Sigmoid colon (tissue), 6 donors: ENCODE measurements at regions not wholly inside any gene's neighbourhood (a gene's known extent, or its start where the extent isn't known, plus 50 kb on each side); places are given as distances from the start of the nearest gene placed in this dataset.

Experiments
- DNase-seq: peaks from one replicate; pipeline ENCODE4 v3.0.0-alpha.2; 2019
- H3K27ac ChIP-seq, 4 donors: fragments of 200-600 bp; sonication (generic); one replicate each; pipeline ENCODE4 v1.5.1; 2016 to 2019; ENCODE audit warnings: mild to moderate bottlenecking in 1 of 4
- H3K27me3 ChIP-seq, 3 donors: fragments of 200-600 bp; sonication (generic); one replicate each; pipeline ENCODE4 v1.5.1; 2019; ENCODE audit warnings: mild to moderate bottlenecking in 1 of 3
- H3K36me3 ChIP-seq, 4 donors: fragments of 200-600 bp; sonication (generic); one replicate each; pipeline ENCODE4 v1.5.1; 2016 to 2019
- H3K4me1 ChIP-seq, 4 donors: fragments of 200-600 bp; sonication (generic); one replicate each; pipeline ENCODE4 v1.5.1; 2017 to 2019
- H3K4me3 ChIP-seq, 4 donors: fragments of 200-600 bp; sonication (generic); one replicate each; pipeline ENCODE4 v1.5.1; 2017 to 2019; ENCODE audit warnings: mild to moderate bottlenecking in 2 of 4, moderate library complexity in 1 of 4
- H3K9me3 ChIP-seq, 4 donors: fragments of 200-600 bp in 3 of 4; sonication (generic) in 3 of 4; one replicate each; pipeline versions ENCODE4 v1.5.1 to v1.6.1; 2013 to 2019
- EP300 ChIP-seq, 4 donors: sonication (generic); formaldehyde crosslinking; IDR thresholded peaks; one replicate each; pipeline ENCODE4 v1.6.1; 2017; ENCODE audit warnings: antibody characterized with exemption in 4 of 4
- POLR2A ChIP-seq, 2 donors: fragments of 450-650 bp; IDR thresholded peaks; one replicate each; pipeline ENCODE4 v1.6.1; 2016; ENCODE audit warnings: antibody characterized with exemption in 2 of 2, mild to moderate bottlenecking in 2 of 2, moderate library complexity in 2 of 2
- POLR2AphosphoS5 ChIP-seq, 4 donors: sonication (generic); formaldehyde crosslinking; IDR thresholded peaks; one replicate each; pipeline ENCODE4 v1.6.1; 2017; ENCODE audit warnings: antibody characterized with exemption in 4 of 4
- WGBS, 2 donors: extraction: QIAGEN DNeasy Blood & Tissue Kit; methylation state at CpG; one replicate each; pipeline ENCODE4 v1.1.7; 2013; 5-methylcytosine and 5-hydroxymethylcytosine counted together
- intact Hi-C: fragments of 100-400 bp; cut with DNase I; formaldehyde crosslinking; loops from one replicate; pipeline ENCODE4 v1.15.1; 2023
- TF ChIP-seq, protein P1 (sequence below), 4 experiments: fragments of 450-650 bp in 3 of 4; fragments of 200-600 bp in 1 of 4; IDR thresholded peaks; one replicate each; pipeline ENCODE4 v1.5.1; 2016 to 2019; ENCODE audit warnings: antibody characterized with exemption in 4 of 4, mild to moderate bottlenecking in 3 of 4, moderate library complexity in 2 of 4
- donor health status: healthy with polysubstance abuse.
- donor health status: healthy.

DNA sequence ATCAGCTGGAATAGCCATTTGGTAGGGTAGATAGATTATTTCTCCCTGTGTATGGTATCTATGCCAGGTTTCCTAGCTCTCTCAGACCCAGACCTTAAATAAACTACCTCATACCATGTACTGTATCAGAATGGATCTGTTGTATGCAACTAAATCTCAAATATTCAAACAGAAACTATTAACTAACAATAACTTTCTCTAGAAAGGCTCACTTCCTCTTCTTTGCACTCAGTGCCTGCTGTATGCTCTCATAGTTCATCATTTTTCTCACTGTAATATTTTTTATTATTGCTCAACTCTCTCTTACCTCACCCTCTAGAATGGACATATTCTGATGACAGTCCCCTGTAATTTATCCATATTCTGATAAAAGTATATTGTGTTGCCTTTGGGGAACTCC, 182.4 kb downstream of the TOX3 start:
- no peak for TF ChIP-seq EP300 (IDR thresholded peaks at IDR 0.05)
- no peak for TF ChIP-seq POLR2AphosphoS5 (IDR thresholded peaks at IDR 0.05)
- TF ChIP-seq POLR2A (IDR thresholded peaks at IDR 0.05), result no peak
- TF ChIP-seq, protein P1, sequence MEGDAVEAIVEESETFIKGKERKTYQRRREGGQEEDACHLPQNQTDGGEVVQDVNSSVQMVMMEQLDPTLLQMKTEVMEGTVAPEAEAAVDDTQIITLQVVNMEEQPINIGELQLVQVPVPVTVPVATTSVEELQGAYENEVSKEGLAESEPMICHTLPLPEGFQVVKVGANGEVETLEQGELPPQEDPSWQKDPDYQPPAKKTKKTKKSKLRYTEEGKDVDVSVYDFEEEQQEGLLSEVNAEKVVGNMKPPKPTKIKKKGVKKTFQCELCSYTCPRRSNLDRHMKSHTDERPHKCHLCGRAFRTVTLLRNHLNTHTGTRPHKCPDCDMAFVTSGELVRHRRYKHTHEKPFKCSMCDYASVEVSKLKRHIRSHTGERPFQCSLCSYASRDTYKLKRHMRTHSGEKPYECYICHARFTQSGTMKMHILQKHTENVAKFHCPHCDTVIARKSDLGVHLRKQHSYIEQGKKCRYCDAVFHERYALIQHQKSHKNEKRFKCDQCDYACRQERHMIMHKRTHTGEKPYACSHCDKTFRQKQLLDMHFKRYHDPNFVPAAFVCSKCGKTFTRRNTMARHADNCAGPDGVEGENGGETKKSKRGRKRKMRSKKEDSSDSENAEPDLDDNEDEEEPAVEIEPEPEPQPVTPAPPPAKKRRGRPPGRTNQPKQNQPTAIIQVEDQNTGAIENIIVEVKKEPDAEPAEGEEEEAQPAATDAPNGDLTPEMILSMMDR (IDR thresholded peaks at IDR 0.05), result no peak
- no peak overlapping the region for H3K4me3 ChIP-seq
- no peaks in the 10 kb centered on the region for H3K4me1 ChIP-seq
- no peak for DNase-seq
- no peaks in the 10 kb centered on the region for H3K36me3 ChIP-seq
- intact Hi-C loops, result no loop called here
- no peaks in the 10 kb centered on the region for H3K9me3 ChIP-seq
- no peak overlapping the region for H3K27ac ChIP-seq
- no peaks in the 10 kb centered on the region for H3K27me3 ChIP-seq

DNA sequence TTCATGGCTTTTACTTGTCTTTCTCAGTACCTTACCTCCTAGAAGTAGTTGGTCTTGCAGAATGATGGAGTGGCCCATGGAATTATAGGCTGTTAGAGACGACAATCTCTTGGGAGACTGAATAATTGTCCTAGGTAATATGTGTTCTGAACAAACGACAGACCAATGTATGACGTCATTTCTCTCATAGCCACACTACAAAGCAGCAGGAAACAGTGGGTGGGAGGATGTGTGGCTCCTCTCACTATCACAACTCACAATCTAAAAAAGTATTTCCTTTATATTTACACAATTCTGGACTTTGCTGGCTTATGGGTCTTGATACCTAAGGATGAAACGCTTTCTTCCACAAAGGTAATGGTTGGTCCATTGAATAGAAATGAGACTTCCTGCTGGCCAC, 183.9 kb downstream of the TOX3 start:
- Histone ChIP-seq H3K27me3 (no peaks in the 10 kb centered on the region), H3K4me1 (no peaks in the 10 kb centered on the region), H3K9me3 (no peaks in the 10 kb centered on the region), H3K36me3 (no peaks in the 10 kb centered on the region), H3K27ac (no peak overlapping the region), H3K4me3 (no peak overlapping the region)
- TF ChIP-seq EP300 (IDR thresholded peaks at IDR 0.05), result no peak
- TF ChIP-seq, protein P1 (IDR thresholded peaks at IDR 0.05), result no peak
- no peak for TF ChIP-seq POLR2AphosphoS5 (IDR thresholded peaks at IDR 0.05)
- TF ChIP-seq POLR2A (IDR thresholded peaks at IDR 0.05), result no peak
- intact Hi-C loops, result no loop called here
- DNase-seq, result no peak
- 65 to 82% methylated on average over 4 of the region's 4 CpGs for WGBS, 2 donors

DNA sequence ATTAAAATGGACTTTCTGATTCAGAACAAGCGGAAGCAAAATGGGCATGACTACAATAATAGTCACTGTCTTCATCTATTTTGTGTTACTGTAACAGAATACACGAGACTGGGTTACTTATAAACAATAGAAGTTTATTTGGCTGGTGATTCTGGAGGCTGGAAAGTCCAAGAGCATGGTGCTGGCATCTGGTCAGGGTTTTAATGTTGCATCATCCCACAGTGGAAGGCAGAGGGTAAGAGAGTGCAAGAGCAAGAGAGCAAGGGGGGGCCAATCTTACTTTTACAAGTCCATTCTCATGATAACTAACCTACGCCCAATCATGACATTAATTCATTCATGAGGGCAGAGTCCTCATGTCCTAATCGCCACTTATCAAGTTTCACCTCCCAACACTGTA, 189.2 kb downstream of the TOX3 start:
- Histone ChIP-seq H3K36me3 (no peaks in the 10 kb centered on the region), H3K4me1 (no peaks in the 10 kb centered on the region), H3K27ac (no peak overlapping the region), H3K9me3 (peaks cover 0 to 2% (median 0%) of the 10 kb centered on the region in 4 donors), H3K4me3 (no peak overlapping the region), H3K27me3 (no peaks in the 10 kb centered on the region)
- 62 to 72% methylated on average over 4 of the region's 4 CpGs for WGBS, 2 donors
- DNase-seq, result no peak
- intact Hi-C loops, result no loop called here
- TF ChIP-seq, protein P1 (IDR thresholded peaks at IDR 0.05), result no peak
- TF ChIP-seq EP300 (IDR thresholded peaks at IDR 0.05), result no peak
- TF ChIP-seq POLR2A (IDR thresholded peaks at IDR 0.05), result no peak
- TF ChIP-seq POLR2AphosphoS5 (IDR thresholded peaks at IDR 0.05), result no peak

DNA sequence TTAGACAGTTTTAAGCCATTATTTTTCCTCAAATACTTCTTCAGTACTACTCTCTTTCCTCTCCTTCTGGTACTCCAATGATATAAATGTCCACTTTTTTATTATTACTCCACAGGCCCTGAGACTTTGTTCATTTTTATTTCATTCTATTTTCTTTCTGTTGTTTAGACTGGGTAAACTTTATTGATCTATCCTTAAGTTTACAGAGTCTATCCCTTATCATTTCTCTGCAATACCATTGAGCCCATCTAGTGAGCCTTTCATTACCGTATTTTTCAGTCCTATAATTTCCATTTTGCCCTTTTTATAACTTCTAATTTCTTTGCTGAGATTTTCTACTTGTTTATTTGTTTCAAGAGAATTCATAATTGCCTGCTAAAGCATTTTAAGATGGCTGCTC, 193.7 kb downstream of the TOX3 start:
- no peak overlapping the region for H3K27ac ChIP-seq
- H3K4me3 ChIP-seq, result no peak overlapping the region
- H3K27me3 ChIP-seq, result no peaks in the 10 kb centered on the region
- no peaks in the 10 kb centered on the region for H3K36me3 ChIP-seq
- H3K9me3 ChIP-seq, result peaks cover 0 to 2% (median 0%) of the 10 kb centered on the region in 4 donors
- no peak for DNase-seq
- intact Hi-C loops, result no loop called here
- no peak for TF ChIP-seq POLR2A (IDR thresholded peaks at IDR 0.05)
- no peak for TF ChIP-seq EP300 (IDR thresholded peaks at IDR 0.05)
- no peak for TF ChIP-seq POLR2AphosphoS5 (IDR thresholded peaks at IDR 0.05)
- TF ChIP-seq, protein P1 (IDR thresholded peaks at IDR 0.05), result no peak
- WGBS, 2 donors, result 89 to 94% methylated on average over 1 of the region's 1 CpG
- no peaks in the 10 kb centered on the region for H3K4me1 ChIP-seq

DNA sequence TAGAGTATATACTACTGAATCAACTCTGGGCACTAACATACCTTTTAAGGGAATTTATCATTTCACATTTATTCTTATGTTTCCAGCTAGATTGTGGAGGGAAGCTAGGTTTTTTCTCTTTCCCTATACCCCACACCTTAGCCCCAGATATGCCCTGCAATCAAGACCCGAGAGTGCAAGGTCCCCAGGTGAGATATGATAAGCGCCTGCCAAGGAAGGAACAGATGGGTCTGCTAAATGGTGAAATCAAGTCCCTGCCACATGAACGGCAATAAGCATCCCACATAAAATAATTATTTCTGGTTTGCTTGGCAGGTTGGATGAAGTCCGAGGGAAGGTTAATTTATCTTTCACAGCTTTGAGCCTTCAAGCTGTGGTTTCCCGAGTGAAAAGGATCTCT, 195.5 kb downstream of the TOX3 start:
- H3K36me3 ChIP-seq, result no peaks in the 10 kb centered on the region
- 78 to 88% methylated on average over 5 of the region's 5 CpGs for WGBS, 2 donors
- H3K4me3 ChIP-seq, result no peak overlapping the region
- intact Hi-C loops, result no loop called here
- H3K27me3 ChIP-seq, result no peaks in the 10 kb centered on the region
- no peak for TF ChIP-seq EP300 (IDR thresholded peaks at IDR 0.05)
- no peak for TF ChIP-seq POLR2AphosphoS5 (IDR thresholded peaks at IDR 0.05)
- TF ChIP-seq, protein P1 (IDR thresholded peaks at IDR 0.05), result no peak
- no peak for TF ChIP-seq POLR2A (IDR thresholded peaks at IDR 0.05)
- H3K4me1 ChIP-seq, result no peaks in the 10 kb centered on the region
- DNase-seq, result no peak
- H3K9me3 ChIP-seq, result no peaks in the 10 kb centered on the region
- H3K27ac ChIP-seq, result no peak overlapping the region
